ENCODE measurements at regions not wholly inside any gene's neighbourhood (a gene's known extent, or its start where the extent isn't known, plus 50 kb on each side); places are given as distances from the start of the nearest gene placed in this dataset.

DNA sequence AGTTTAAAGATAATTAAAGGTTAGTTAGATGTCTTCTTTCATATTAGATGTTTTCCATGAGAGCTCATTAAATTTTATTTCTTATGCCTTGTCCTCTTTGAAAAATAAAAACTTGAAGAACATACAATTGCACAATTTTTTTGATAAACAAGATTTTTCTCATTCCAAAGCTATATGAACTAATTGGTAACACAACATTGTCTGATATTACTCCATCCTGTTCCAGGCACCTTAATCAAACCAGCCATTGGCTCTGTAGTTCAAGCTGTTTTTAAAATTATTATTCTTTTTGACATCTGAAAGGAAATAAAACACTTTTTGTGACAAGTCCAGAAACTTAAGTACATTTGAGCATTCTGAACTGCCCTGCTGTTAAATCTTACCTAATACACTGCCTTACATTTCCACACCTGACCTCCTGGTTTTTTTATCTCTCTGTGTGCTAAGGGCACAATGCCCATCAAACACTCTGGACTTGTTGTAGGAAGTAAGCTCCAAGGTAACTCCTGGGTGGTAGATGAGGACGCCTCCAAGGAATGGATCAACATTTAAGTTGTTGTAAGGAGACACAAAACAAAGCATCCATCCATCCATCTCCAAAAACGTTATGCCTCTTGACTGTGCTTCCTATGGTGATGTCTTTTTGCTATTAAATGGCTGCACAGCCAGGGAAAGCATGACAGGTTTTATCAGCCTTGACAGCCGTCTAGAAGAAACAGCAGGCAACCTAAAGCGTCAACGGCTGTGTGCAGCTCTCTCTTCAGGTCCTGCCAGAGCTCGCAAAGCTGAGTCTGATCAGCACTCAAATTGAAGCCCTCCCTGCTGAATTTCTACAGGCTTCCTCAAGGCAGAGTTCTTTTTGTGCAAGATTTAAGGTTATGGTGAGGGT is 449.9 kb upstream of the FLRT2 start:
- DNase-seq (no peak), ATAC-seq (ENCODE audit: poor library complexity) (no peak)
- TF ChIP-seq, protein P1, sequence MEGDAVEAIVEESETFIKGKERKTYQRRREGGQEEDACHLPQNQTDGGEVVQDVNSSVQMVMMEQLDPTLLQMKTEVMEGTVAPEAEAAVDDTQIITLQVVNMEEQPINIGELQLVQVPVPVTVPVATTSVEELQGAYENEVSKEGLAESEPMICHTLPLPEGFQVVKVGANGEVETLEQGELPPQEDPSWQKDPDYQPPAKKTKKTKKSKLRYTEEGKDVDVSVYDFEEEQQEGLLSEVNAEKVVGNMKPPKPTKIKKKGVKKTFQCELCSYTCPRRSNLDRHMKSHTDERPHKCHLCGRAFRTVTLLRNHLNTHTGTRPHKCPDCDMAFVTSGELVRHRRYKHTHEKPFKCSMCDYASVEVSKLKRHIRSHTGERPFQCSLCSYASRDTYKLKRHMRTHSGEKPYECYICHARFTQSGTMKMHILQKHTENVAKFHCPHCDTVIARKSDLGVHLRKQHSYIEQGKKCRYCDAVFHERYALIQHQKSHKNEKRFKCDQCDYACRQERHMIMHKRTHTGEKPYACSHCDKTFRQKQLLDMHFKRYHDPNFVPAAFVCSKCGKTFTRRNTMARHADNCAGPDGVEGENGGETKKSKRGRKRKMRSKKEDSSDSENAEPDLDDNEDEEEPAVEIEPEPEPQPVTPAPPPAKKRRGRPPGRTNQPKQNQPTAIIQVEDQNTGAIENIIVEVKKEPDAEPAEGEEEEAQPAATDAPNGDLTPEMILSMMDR (IDR thresholded peaks at IDR 0.05) = no peak
- CTCF ChIA-PET = no interaction called here
- Histone ChIP-seq H3K36me3 (ENCODE audit: insufficient read depth, low read length) (no peaks in the 10 kb centered on the region), H3K4me3 (ENCODE audit: low read length) (no peak overlapping the region), H3K9me3 (ENCODE audit: control insufficient read depth in 1 of 2, insufficient read depth in 1 of 2, low read length in 2 of 2) (no peaks in the 10 kb centered on the region), H3K4me1 (ENCODE audit: insufficient read depth, low read length) (no peaks in the 10 kb centered on the region), H3K27me3 (ENCODE audit: control insufficient read depth in 1 of 2, insufficient read depth in 2 of 2, low read length in 2 of 2) (no peaks in the 10 kb centered on the region), H3K27ac (ENCODE audit: low read depth in 1 of 2, low read length in 2 of 2) (no peak overlapping the region)
- intact Hi-C loops (cut with DNase I, micrococcal nuclease) = no loop called here
- POLR2A ChIA-PET = no interaction called here
- H3K4me3 Mint-ChIP-seq = no peak overlapping the region
- peaks cover 7% of the 10 kb centered on the region for H3K9me3 Mint-ChIP-seq
- H3K4me1 Mint-ChIP-seq (ENCODE audit: low read depth) = no peaks in the 10 kb centered on the region
- no peaks in the 10 kb centered on the region for H3K27me3 Mint-ChIP-seq
- no peak overlapping the region for H3K27ac Mint-ChIP-seq
- no peaks in the 10 kb centered on the region for H3K36me3 Mint-ChIP-seq (ENCODE audit: low read depth)

DNA sequence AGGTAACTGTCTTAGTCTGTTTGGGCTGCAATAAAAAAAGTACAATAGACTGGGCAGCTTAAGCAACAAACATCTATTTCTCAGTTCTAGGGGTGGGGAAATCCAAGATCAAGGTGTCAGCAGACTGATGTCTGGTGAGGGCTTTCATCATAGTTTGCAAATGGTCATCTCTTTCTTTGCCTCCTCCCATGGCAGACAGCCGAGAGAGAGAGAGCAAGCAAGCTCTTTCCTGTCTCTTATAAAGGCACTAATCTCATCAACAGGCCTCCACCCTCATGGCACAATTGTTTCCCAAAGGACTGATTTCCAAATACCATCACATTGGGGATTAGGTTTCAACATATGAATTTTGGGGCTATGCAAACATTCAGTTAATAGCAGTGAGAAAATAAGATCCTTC is 445.6 kb upstream of the FLRT2 start:
- ATAC-seq (ENCODE audit: poor library complexity) = no peak
- POLR2A ChIA-PET = no interaction called here
- no peak overlapping the region for H3K27ac Mint-ChIP-seq
- H3K36me3 ChIP-seq (ENCODE audit: insufficient read depth, low read length) = no peaks in the 10 kb centered on the region
- no peaks in the 10 kb centered on the region for H3K36me3 Mint-ChIP-seq (ENCODE audit: low read depth)
- no peaks in the 10 kb centered on the region for H3K27me3 Mint-ChIP-seq
- H3K4me3 Mint-ChIP-seq = no peak overlapping the region
- intact Hi-C loops (cut with DNase I, micrococcal nuclease) = no loop called here
- peaks cover 14% of the 10 kb centered on the region for H3K9me3 Mint-ChIP-seq
- H3K4me3 ChIP-seq (ENCODE audit: low read length) = no peak overlapping the region
- TF ChIP-seq, protein P1 (IDR thresholded peaks at IDR 0.05) = no peak
- no peaks in the 10 kb centered on the region for H3K27me3 ChIP-seq (ENCODE audit: control insufficient read depth in 1 of 2, insufficient read depth in 2 of 2, low read length in 2 of 2)
- DNase-seq = no peak
- no peaks in the 10 kb centered on the region for H3K9me3 ChIP-seq (ENCODE audit: control insufficient read depth in 1 of 2, insufficient read depth in 1 of 2, low read length in 2 of 2)
- no peak overlapping the region for H3K27ac ChIP-seq (ENCODE audit: low read depth in 1 of 2, low read length in 2 of 2)
- H3K4me1 ChIP-seq (ENCODE audit: insufficient read depth, low read length) = no peaks in the 10 kb centered on the region
- H3K4me1 Mint-ChIP-seq (ENCODE audit: low read depth) = no peaks in the 10 kb centered on the region
- CTCF ChIA-PET = no interaction called here

DNA sequence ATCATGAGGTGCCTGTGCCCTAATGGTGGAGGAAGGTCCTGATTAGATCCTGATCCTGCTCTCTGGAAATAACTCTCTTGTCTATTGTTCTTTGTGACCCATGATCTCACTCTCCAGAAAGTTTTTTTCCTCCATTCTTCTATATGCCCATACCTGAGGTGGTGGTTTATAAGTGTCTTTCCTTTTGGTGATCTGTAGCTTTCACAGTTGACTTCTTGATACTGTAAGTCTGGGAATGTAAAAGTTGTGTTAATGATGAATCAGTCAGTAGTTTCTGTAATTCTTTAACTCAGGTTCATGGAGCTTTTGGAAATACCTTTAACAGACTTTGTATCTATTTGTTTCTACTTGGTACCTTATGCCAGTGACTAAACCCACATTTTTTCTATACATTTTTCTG is 444.0 kb upstream of the FLRT2 start:
- Mint-ChIP-seq H3K4me1 (ENCODE audit: low read depth) (no peaks in the 10 kb centered on the region), H3K4me3 (no peak overlapping the region), H3K27ac (no peak overlapping the region), H3K27me3 (no peaks in the 10 kb centered on the region), H3K36me3 (ENCODE audit: low read depth) (no peaks in the 10 kb centered on the region), H3K9me3 (peaks cover 14% of the 10 kb centered on the region)
- H3K27me3 ChIP-seq (ENCODE audit: control insufficient read depth in 1 of 2, insufficient read depth in 2 of 2, low read length in 2 of 2) = no peaks in the 10 kb centered on the region
- no peak overlapping the region for H3K4me3 ChIP-seq (ENCODE audit: low read length)
- CTCF ChIA-PET = no interaction called here
- H3K4me1 ChIP-seq (ENCODE audit: insufficient read depth, low read length) = no peaks in the 10 kb centered on the region
- H3K27ac ChIP-seq (ENCODE audit: low read depth in 1 of 2, low read length in 2 of 2) = no peak overlapping the region
- H3K9me3 ChIP-seq (ENCODE audit: control insufficient read depth in 1 of 2, insufficient read depth in 1 of 2, low read length in 2 of 2) = no peaks in the 10 kb centered on the region
- no peak for ATAC-seq (ENCODE audit: poor library complexity)
- TF ChIP-seq, protein P1 (IDR thresholded peaks at IDR 0.05) = no peak
- intact Hi-C loops (cut with DNase I, micrococcal nuclease) = no loop called here
- no peak for DNase-seq
- POLR2A ChIA-PET = no interaction called here
- H3K36me3 ChIP-seq (ENCODE audit: insufficient read depth, low read length) = no peaks in the 10 kb centered on the region

All from CD4-positive, alpha-beta T cell (primary cell).